Left forelimb (tissue), 1 donor: ENCODE measurements at regions not wholly inside any gene's neighbourhood (a gene's known extent, or its start where the extent isn't known, plus 50 kb on each side); places are given as distances from the start of the nearest gene placed in this dataset.

Experiments
- DNase-seq: peaks from one replicate; pipeline ENCODE4 v3.0.0-alpha.2; 2018; ENCODE audit warnings: low spot score

GRCh38 chr9:1757186-1757585 lies 258.0 kb upstream of the SMARCA2 start:
- DNase-seq: no peak

GRCh38 chr9:1759009-1759408 lies 256.1 kb upstream of the SMARCA2 start:
- DNase-seq: no peak

GRCh38 chr9:1759771-1760300 lies 255.3 kb upstream of the SMARCA2 start:
- no peak for DNase-seq

DNA sequence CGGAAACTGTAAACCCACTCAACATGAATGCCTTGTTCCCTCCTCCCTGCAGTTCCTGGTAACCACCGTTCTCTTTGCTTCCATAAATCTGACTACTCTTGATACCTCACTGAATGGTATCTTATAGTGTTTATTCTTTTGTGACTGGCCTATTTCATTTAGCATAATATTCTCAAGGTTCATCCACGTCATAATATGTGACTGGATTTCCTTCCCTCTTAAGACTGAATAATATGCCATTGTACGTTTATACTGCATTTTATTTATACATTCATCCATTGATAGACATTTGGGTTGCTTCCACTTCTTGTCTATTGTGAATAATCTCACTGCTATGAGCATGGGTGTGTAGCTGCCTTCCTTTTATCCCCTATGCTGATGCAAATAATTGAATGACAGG lies 253.3 kb upstream of the SMARCA2 start:
- DNase-seq: no peak

DNA sequence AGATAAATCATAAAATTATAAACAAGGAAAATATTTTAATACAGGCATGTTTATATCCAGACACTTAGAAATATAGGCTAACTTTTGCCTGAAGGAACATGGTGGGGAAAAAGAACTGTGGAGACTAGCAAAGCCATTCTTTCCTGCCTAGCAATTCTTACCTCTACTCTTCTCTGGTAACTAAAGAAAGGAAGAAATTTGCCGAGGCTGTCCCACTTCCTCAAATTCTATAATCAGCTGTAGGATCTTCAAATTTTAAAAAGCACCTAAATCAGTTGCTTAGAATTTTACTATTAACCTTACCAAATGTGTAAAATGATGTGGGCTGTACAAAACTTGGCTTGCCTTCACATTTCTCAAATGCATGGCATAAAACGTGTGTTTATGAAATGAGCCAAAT lies 249.1 kb upstream of the SMARCA2 start:
- DNase-seq: no peak

DNA sequence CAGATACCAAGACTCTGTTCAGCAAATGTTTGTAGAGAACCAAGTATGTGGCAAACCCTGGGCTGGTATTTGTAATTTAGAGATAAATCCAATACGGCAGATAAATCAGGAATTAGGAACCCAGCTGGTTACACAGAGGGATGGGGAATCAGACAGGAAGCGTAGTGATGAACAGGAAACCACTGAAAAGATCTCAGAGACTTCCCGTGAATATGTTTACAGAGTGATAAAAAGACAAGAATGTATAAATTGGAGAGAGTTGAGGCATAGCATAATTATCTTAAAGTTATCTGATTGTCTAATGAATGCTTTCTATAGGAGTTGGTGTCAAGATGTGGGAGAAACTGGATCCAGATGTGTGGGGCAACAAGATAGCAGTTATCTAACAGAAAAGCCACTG lies 246.6 kb upstream of the SMARCA2 start:
- no peak for DNase-seq

DNA sequence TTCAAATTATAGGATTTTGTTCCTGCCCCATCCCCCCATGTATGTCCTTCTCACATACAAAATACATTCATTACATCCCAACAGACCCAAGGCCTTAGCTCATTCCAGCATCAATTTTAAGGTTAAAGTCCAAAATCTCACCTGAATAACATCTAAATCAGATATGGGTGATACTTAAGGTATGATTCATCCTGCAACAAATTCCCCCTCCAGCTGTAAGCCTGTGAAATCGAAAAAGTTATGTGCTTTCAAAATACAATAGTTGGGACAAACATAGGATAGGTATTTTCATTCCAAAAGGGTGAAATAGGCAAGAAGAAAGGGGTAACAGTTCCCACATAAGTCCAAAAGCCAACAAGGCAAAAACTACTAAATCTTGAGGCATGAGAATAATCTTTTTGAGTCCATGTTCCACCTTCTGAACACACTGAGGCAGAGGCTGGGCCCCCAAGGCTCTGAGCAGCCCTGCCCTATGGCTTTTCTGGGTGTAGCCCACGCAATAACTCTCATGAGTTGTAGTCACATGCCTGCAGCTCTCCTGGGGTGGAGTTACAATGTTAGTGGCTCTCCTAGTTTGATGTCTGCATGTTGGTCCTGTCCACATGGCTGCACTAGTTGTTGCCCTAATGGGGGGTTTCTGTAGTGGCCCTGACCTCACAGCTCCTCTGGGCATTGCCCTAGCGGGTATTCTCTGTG lies 243.9 kb upstream of the SMARCA2 start:
- DNase-seq: no peak

DNA sequence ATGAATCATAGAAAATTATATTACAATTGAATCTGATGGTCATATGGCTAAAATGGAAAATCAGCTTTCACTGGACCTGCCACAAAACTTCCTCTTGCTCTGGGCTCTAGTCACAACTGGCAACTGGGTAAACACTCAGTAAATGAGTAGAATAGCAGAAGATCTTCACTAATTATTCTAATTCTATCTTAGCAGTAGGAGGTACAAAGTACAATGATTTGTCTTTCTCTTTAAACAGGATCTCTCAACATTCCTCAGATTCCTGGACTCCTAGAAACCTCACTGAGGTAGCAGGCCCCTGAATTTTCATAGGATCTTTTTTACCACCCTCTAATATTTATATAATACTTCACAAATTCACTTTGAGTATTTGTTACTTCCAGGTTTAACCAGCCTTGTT lies 239.9 kb upstream of the SMARCA2 start:
- no peak for DNase-seq

DNA sequence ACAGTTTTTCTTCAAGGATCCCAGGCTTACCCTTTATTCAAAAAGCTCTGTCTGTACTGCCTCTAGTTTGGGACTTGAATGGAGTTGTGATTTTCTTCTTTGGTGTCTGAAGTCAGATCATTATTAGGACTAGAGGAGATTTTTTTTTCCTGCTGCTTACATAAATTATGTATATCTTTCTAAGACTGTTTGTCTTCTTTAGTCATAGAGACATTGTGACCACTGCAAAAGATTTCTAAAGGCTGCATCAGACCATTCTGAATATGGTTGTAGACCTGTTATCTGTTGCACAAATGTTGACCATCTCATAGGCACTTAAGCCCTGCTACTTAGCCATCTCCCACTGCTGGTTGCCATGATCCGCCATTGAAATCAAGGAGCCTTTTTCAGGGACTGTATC lies 238.5 kb upstream of the SMARCA2 start:
- DNase-seq: no peak

GRCh38 chr9:1791191-1791590 lies 224.0 kb upstream of the SMARCA2 start:
- DNase-seq: no peak

- no peak for DNase-seq
Observed at GRCh38 chr9:1794547-1795270, 220.4 kb upstream of the SMARCA2 start.

GRCh38 chr9:1804128-1804865 lies 210.8 kb upstream of the SMARCA2 start:
- no peak for DNase-seq

GRCh38 chr9:1829719-1830118 lies 185.4 kb upstream of the SMARCA2 start:
- no peak for DNase-seq

DNA sequence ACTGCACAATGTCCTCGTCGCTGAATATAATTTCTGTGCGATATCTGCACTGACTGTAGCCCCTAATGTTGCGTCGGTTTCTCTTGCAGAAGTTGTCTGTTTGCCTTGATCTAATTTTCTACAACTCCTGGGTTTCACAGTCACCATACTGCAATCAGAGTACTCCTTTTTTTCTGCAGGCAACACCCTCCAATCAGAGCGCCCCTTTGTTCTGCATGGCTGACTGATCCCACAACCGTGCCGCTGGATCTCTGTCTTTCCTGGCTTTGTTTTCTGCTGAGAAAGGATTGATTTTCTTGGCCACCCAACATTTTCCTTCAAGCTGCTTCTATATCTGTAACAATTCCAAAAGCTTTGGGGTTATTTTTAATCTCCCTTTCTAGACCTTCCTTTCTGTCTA lies 182.2 kb upstream of the SMARCA2 start:
- no peak for DNase-seq

- no peak for DNase-seq
Observed at GRCh38 chr9:1837453-1838084, 177.6 kb upstream of the SMARCA2 start.

GRCh38 chr9:1839909-1840308 lies 175.2 kb upstream of the SMARCA2 start:
- no peak for DNase-seq

DNA sequence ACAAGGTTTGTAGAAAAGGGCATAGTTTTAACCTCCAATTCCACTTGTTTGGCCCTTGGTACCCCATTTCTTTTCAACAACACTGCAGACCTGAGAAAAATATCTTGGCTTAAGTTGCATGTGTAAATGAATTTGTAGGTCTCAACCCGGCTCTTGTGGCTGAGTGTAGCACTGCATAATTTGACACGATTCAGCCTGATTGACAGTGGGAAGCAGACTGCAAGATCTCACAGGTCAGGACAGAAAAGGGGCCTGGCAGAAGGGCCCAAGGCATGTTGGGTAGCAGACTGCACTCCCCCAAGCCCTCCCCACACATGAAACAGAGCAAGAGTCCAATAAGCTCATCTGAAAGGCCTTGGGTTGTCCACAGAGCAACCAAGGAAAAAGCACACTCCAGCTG lies 169.7 kb upstream of the SMARCA2 start:
- no peak for DNase-seq

GRCh38 chr9:1855726-1856125 lies 159.4 kb upstream of the SMARCA2 start:
- DNase-seq: no peak

- DNase-seq: no peak
Observed at GRCh38 chr9:1857808-1858207, 157.3 kb upstream of the SMARCA2 start.

DNA sequence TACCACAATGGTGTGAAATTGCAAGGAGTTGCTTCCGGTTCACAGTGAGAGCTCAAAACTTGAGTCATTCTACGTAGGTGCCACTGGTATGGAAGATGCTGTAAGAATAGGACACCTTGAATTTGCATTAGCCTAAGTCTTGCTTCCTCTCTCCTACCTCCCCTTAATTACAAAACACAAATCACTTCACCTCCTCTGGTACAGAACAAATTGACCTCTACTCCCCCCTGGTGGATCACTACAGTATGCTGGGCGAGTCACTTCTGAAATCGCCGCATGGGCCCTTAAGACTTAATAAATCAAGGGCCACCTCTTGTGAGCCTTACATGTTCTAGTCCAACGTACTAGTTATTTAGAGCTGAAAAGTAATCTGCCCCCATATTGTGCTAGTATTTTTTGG lies 145.3 kb upstream of the SMARCA2 start:
- DNase-seq: no peak

DNA sequence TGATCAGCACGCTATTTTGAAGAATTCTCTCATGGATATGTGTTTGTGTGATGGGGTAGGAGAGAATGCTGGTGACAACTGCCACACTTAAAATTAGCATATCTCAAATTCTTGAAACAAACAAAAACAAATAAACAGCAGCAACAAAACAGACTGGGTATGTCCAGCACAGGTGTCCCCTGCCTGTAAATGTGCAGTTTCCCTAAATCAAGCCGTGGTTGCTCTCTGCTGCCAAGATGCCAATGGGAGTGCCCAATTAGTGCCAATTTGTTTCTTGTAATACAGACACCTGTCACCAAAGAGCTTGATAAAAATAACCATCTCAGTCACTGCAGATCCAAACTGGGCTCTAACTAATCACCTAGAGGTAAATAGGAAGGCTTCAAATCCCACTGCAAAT lies 144.2 kb upstream of the SMARCA2 start:
- DNase-seq: no peak

DNA sequence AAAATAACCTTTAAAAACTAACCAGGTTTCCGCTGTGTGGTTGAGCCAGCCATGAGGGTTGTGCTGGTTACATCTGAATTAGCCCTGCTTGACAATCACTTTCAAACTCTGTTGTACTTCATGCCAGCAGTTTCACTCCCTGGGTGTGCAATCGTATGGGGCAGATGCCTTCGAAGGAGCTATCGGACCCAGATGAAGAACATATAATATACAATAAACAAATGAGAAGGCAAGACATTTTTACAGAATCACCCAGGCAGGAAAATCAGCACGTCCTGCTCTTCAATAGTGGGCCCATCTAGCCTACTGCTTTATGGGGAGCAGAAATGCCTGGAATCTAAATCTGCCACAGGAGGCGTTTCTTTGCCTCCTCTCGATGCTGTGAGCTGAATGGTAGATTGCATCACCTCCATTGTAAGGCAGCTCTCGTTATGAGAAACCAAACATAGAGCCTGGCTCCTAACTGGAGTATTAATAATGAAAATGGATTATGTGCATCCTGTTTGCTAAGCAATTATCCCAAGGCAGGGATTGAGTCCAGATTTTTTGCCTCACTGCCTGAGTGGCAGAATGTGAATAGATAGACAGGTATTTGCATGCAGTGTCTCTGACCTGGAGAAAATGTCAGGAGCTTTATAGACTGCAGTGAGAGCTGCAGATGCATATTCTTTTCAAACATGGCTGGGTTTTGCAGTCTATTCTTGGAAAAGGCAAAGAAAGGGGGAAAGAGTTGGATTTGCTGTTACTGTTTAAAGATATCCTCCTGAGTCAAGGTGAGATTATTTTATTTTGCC lies 143.3 kb upstream of the SMARCA2 start:
- no peak for DNase-seq
